NCI-H345 treated with DMSO at 0.1 percent for 48 hours (cell line): ENCODE measurements at regions not wholly inside any gene's neighbourhood (a gene's known extent, or its start where the extent isn't known, plus 50 kb on each side); places are given as distances from the start of the nearest gene placed in this dataset.
"Not testable (repeated sequence)": the region's sequence is repeated elsewhere in the genome, so short reads cannot be mapped to it uniquely, and the experiment has no call there.

ENCODE experiments used
- DNase-seq: peaks from one replicate; lab custom pipeline; 2025; ENCODE audit not compliant: unreplicated experiment; lab: John Stamatoyannopoulos, UW

GRCh38 chr6:119677384-119677783 is 327.8 kb upstream of the MAN1A1 start:
- DNase-seq = no peak

GRCh38 chr6:119676961-119677360 is 327.4 kb upstream of the MAN1A1 start:
- DNase-seq = no peak

- DNase-seq = no peak
Observed at GRCh38 chr6:119676230-119676629, 326.7 kb upstream of the MAN1A1 start.

GRCh38 chr6:119673741-119674140 is 324.2 kb upstream of the MAN1A1 start:
- no peak for DNase-seq

- DNase-seq = peak; percentile 21
Observed at GRCh38 chr6:119672725-119673124, 323.2 kb upstream of the MAN1A1 start.

GRCh38 chr6:119671105-119671504 is 321.5 kb upstream of the MAN1A1 start:
- DNase-seq = no peak

- no peak for DNase-seq
Observed at GRCh38 chr6:119669221-119669620, 319.7 kb upstream of the MAN1A1 start.

- not testable (repeated sequence) for DNase-seq
Observed at GRCh38 chr6:119665432-119665831, 315.9 kb upstream of the MAN1A1 start.

- no peak for DNase-seq
Observed at GRCh38 chr6:119661628-119662027, 312.1 kb upstream of the MAN1A1 start.

GRCh38 chr6:119661078-119661477 is 311.5 kb upstream of the MAN1A1 start:
- DNase-seq = no peak

GRCh38 chr6:119658917-119659316 is 309.4 kb upstream of the MAN1A1 start:
- DNase-seq = no peak

GRCh38 chr6:119655124-119655523 is 305.6 kb upstream of the MAN1A1 start:
- no peak for DNase-seq

GRCh38 chr6:119653329-119653728 is 303.8 kb upstream of the MAN1A1 start:
- no peak for DNase-seq

GRCh38 chr6:119649531-119649930 is 300.0 kb upstream of the MAN1A1 start:
- DNase-seq = no peak

- no peak for DNase-seq
Observed at GRCh38 chr6:119647309-119647708, 297.7 kb upstream of the MAN1A1 start.

- DNase-seq = no peak
Observed at GRCh38 chr6:119643876-119644275, 294.3 kb upstream of the MAN1A1 start.

- DNase-seq = no peak
Observed at GRCh38 chr6:119637768-119638167, 288.2 kb upstream of the MAN1A1 start.

GRCh38 chr6:119636060-119636459 is 286.5 kb upstream of the MAN1A1 start:
- DNase-seq = no peak

GRCh38 chr6:119633461-119633860 is 283.9 kb upstream of the MAN1A1 start:
- no peak for DNase-seq

GRCh38 chr6:119630561-119631192 is 281.1 kb upstream of the MAN1A1 start:
- DNase-seq = no peak

- no peak for DNase-seq
Observed at GRCh38 chr6:119628691-119629594, 279.4 kb upstream of the MAN1A1 start.

GRCh38 chr6:119627908-119628669 is 278.5 kb upstream of the MAN1A1 start:
- no peak for DNase-seq
